SH-SY5Y (cell line): ENCODE measurements at regions not wholly inside any gene's neighbourhood (a gene's known extent, or its start where the extent isn't known, plus 50 kb on each side); places are given as distances from the start of the nearest gene placed in this dataset.

Experiments
- GATA2 ChIP-seq: IDR thresholded peaks from 2 replicates; pipeline ENCODE4 v1.6.1; 2011; ENCODE audit warnings: mild to moderate bottlenecking, low read depth, low read length
- GATA3 ChIP-seq: IDR thresholded peaks from 2 replicates; pipeline ENCODE4 v1.6.1; 2011; ENCODE audit warnings: low read depth, mild to moderate bottlenecking, low read length, moderate library complexity

GRCh38 chr7:25454020-25454419, 225.7 kb upstream of the NPVF start:
- TF ChIP-seq GATA3 (no peak), GATA2 (no peak)
